ENCODE measurements at regions not wholly inside any gene's neighbourhood (a gene's known extent, or its start where the extent isn't known, plus 50 kb on each side); places are given as distances from the start of the nearest gene placed in this dataset.

DNA sequence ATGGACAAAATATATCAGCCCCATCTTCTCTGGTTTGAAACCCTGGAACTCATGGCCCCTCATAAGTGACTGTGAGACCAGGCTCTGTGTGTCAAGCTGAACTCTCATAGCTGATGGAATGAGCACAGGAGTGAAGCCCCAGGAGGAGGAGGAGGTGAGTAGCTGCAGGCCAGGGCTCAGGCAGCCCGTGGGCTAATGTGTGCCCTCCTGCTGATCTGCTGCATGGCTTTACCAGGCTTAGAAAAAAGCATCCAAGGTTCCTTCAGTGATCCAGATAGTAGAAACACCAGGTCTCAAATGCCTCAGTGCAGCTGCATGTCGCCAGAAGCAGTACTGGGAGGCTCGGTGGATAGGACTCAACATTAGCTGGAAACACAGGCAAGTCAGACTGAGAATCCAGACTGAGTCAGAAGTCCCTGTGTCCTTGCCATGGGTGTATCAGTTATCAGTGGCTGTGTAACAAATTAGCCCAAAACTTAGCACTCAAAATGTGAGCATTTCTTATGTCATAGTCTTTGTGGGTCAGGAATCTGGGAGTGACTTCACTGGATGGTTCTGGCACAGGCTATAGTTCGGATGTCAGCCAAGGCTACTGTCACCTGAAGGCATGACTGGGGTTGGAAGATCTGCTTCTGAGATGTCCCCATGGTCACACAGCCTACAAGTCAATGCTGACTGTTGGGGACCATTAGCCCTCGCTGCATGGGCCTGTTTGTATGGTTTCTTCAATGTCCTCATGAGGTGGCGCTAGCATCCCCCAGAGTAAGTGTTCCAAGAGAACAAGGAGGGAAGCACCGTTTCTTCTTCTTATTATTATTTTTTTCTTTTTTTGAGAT lies 255.4 kb upstream of the IRF2BP2 start:
- Mint-ChIP-seq H3K9me3 (ENCODE audit: unreplicated experiment) (peaks cover 11% of the 10 kb centered on the region), H3K27me3 (ENCODE audit: unreplicated experiment) (peaks cover 8% of the 10 kb centered on the region), H3K27ac (ENCODE audit: unreplicated experiment) (no peak overlapping the region), H3K4me3 (ENCODE audit: unreplicated experiment) (no peak overlapping the region), H3K36me3 (ENCODE audit: unreplicated experiment) (peaks cover 4% of the 10 kb centered on the region), H3K4me1 (ENCODE audit: low read depth, unreplicated experiment) (peaks cover 36% of the 10 kb centered on the region)
- TF ChIP-seq, protein P1, sequence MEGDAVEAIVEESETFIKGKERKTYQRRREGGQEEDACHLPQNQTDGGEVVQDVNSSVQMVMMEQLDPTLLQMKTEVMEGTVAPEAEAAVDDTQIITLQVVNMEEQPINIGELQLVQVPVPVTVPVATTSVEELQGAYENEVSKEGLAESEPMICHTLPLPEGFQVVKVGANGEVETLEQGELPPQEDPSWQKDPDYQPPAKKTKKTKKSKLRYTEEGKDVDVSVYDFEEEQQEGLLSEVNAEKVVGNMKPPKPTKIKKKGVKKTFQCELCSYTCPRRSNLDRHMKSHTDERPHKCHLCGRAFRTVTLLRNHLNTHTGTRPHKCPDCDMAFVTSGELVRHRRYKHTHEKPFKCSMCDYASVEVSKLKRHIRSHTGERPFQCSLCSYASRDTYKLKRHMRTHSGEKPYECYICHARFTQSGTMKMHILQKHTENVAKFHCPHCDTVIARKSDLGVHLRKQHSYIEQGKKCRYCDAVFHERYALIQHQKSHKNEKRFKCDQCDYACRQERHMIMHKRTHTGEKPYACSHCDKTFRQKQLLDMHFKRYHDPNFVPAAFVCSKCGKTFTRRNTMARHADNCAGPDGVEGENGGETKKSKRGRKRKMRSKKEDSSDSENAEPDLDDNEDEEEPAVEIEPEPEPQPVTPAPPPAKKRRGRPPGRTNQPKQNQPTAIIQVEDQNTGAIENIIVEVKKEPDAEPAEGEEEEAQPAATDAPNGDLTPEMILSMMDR (IDR thresholded peaks at IDR 0.05; ENCODE audit: partially characterized antibody, unreplicated experiment), result no peak
- no peak for DNase-seq

DNA sequence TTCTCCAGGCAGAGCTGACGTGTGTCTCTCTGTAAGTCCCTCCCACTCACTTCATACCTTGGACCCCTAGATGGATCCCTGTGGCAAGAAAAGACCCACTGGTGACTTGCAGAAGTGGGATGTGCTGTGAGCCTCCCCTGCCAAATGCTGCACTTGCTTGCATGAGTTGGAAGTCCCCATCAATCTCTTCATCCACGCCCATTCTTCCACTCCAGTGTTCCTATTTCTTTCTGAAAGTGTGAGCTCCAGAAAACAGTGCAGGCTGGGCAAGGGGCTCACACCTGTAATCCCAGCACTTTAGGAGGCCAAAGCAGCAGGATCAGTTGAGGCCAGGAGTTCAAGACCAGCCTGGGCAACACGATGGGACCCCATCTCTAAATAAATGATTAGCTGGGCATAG lies 254.1 kb upstream of the IRF2BP2 start:
- no peak for DNase-seq
- TF ChIP-seq, protein P1 (IDR thresholded peaks at IDR 0.05; ENCODE audit: partially characterized antibody, unreplicated experiment), result no peak

DNA sequence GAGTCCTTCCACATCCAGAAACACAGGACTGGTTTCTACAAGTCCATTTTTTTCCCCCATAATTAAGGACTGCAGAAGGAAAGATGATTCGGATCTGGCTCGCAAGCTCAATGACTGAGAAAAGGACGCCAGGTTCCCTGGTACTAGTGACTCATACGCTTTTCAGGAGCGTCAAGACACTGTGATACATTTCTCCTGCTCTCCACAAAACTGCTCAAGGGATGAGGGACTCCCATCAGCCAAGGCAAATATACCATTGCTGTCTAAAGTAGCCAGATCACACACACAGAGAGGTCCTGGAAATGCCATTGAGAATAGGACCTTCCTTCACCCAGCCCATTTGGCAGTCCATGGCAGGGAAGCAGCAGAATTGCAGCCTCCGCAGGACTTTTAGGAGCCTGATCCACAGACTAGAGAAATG lies 253.6 kb upstream of the IRF2BP2 start:
- Mint-ChIP-seq H3K9me3 (ENCODE audit: unreplicated experiment) (peaks cover 4% of the 10 kb centered on the region), H3K36me3 (ENCODE audit: unreplicated experiment) (peaks cover 4% of the 10 kb centered on the region), H3K27me3 (ENCODE audit: unreplicated experiment) (peaks cover 6% of the 10 kb centered on the region), H3K4me1 (ENCODE audit: low read depth, unreplicated experiment) (peaks cover 19% of the 10 kb centered on the region), H3K27ac (ENCODE audit: unreplicated experiment) (peak overlapping the region; percentile 82), H3K4me3 (ENCODE audit: unreplicated experiment) (no peak overlapping the region)
- DNase-seq, result no peak
- TF ChIP-seq, protein P1 (IDR thresholded peaks at IDR 0.05; ENCODE audit: partially characterized antibody, unreplicated experiment), result no peak

More for the DNA sequence above, 254.1 kb upstream of the IRF2BP2 start:
- peaks cover 4% of the 10 kb centered on the region for H3K36me3 Mint-ChIP-seq (ENCODE audit: unreplicated experiment)
- H3K27ac Mint-ChIP-seq (ENCODE audit: unreplicated experiment), result peak overlapping the region; percentile 82
- peaks cover 6% of the 10 kb centered on the region for H3K27me3 Mint-ChIP-seq (ENCODE audit: unreplicated experiment)
- no peak overlapping the region for H3K4me3 Mint-ChIP-seq (ENCODE audit: unreplicated experiment)
- peaks cover 4% of the 10 kb centered on the region for H3K9me3 Mint-ChIP-seq (ENCODE audit: unreplicated experiment)
- peaks cover 23% of the 10 kb centered on the region for H3K4me1 Mint-ChIP-seq (ENCODE audit: low read depth, unreplicated experiment)

DNA sequence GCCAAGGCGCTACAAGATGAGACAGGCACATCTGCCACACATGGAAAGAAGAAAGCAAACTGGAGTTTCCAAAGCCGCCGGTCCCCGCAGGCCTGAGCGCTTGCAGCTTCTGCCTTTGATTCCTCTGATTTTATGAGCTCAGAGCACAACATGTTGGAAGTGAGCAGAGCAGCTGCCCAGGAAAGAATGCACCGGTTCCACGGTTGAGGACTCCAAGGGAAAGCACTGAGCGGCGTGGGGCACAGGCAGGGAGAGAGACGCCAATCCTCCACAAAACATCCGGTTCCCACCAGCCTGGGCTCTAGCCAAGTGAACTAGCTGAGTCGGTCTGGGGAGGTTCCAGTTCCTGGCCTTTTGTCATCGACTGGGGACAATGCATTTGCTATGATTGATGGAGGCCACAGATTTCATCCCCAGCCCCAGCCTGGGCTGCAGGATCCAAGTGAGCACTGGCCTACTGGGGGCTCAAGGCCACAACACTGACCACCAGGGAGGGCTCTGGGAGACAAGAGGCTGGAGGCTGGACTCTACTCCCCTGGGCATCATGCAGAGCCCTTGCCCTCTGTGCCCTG lies 253.1 kb upstream of the IRF2BP2 start:
- H3K9me3 Mint-ChIP-seq (ENCODE audit: unreplicated experiment), result peaks cover 4% of the 10 kb centered on the region
- TF ChIP-seq, protein P1 (IDR thresholded peaks at IDR 0.05; ENCODE audit: partially characterized antibody, unreplicated experiment), result no peak
- peaks cover 4% of the 10 kb centered on the region for H3K36me3 Mint-ChIP-seq (ENCODE audit: unreplicated experiment)
- H3K27ac Mint-ChIP-seq (ENCODE audit: unreplicated experiment), result peak overlapping the region; percentile 82
- peaks cover 6% of the 10 kb centered on the region for H3K27me3 Mint-ChIP-seq (ENCODE audit: unreplicated experiment)
- H3K4me1 Mint-ChIP-seq (ENCODE audit: low read depth, unreplicated experiment), result peaks cover 19% of the 10 kb centered on the region
- H3K4me3 Mint-ChIP-seq (ENCODE audit: unreplicated experiment), result peak overlapping the region; percentile 66
- DNase-seq, result no peak
